ENCODE measurements at regions not wholly inside any gene's neighbourhood (a gene's known extent, or its start where the extent isn't known, plus 50 kb on each side); places are given as distances from the start of the nearest gene placed in this dataset.

GRCh38 chr4:100128338-100128737 lies 61.9 kb downstream of the DDIT4L start:
- TF ChIP-seq REST (IDR thresholded peaks at IDR 0.05; ENCODE audit: insufficient read depth in 1 of 2, low read depth in 2 of 2, low read length in 2 of 2) = no peak
- TF ChIP-seq POLR2AphosphoS5 (IDR thresholded peaks at IDR 0.05; ENCODE audit: low read depth, low read length) = no peak
- TF ChIP-seq SIN3A (IDR thresholded peaks at IDR 0.05; ENCODE audit: borderline replicate concordance, insufficient read depth, low read length) = no peak

Data from PFSK-1 (cell line).